ENCODE measurements at regions not wholly inside any gene's neighbourhood (a gene's known extent, or its start where the extent isn't known, plus 50 kb on each side); places are given as distances from the start of the nearest gene placed in this dataset.

- DNase-seq = no peak
- no peak overlapping the region for H2AFZ ChIP-seq (ENCODE audit: low read length)
- H3K27me3 ChIP-seq (ENCODE audit: insufficient read depth, low read length) = no peaks in the 10 kb centered on the region
- H2BK12ac ChIP-seq (ENCODE audit: insufficient read length, low read depth, low read length) = no peak overlapping the region
- no peak overlapping the region for H2BK20ac ChIP-seq (ENCODE audit: low read depth, low read length, poor library complexity, severe bottlenecking)
- no peaks in the 10 kb centered on the region for H3K23me2 ChIP-seq (ENCODE audit: insufficient read length, low read depth, low read length, poor library complexity, severe bottlenecking)
- no peaks in the 10 kb centered on the region for H3K79me1 ChIP-seq (ENCODE audit: insufficient read depth, low read depth, low read length, poor library complexity, severe bottlenecking)
- no peaks in the 10 kb centered on the region for H3K79me2 ChIP-seq (ENCODE audit: insufficient read depth, low read length)
- Mint-ChIP-seq H3K4me3 (no peak overlapping the region), H3K27ac (no peak overlapping the region), H3K27me3 (ENCODE audit: low read depth) (no peaks in the 10 kb centered on the region), H3K4me1 (no peaks in the 10 kb centered on the region), H3K36me3 (ENCODE audit: insufficient read depth in 1 of 3, low read depth in 3 of 3) (no peaks in the 10 kb centered on the region), H3K9me3 (no peaks in the 10 kb centered on the region)
- H3K4ac ChIP-seq (ENCODE audit: low read depth, low read length) = no peak overlapping the region
- no peak overlapping the region for H4K5ac ChIP-seq (ENCODE audit: insufficient read length, low read depth, low read length)
- no peak overlapping the region for H3K27ac ChIP-seq (ENCODE audit: insufficient read length, low read depth, low read length)
- H3K18ac ChIP-seq (ENCODE audit: insufficient read length, low read depth, low read length) = no peak overlapping the region
- no peaks in the 10 kb centered on the region for H3K9me3 ChIP-seq (ENCODE audit: control insufficient read depth, low read depth, low read length)
- H3K14ac ChIP-seq (ENCODE audit: insufficient read depth, low read length) = no peak overlapping the region
- H3T11ph ChIP-seq (ENCODE audit: low read length) = no peak overlapping the region
- H4K20me1 ChIP-seq (ENCODE audit: control insufficient read depth, insufficient read depth, insufficient read length) = no peaks in the 10 kb centered on the region
- no peak overlapping the region for H3K56ac ChIP-seq (ENCODE audit: insufficient read length, low read depth, low read length)
- no peaks in the 10 kb centered on the region for H3K4me1 ChIP-seq (ENCODE audit: insufficient read depth, low read length)
- H2BK15ac ChIP-seq (ENCODE audit: low read depth, low read length) = no peak overlapping the region
- H2BK5ac ChIP-seq (ENCODE audit: insufficient read length, low read length) = no peak overlapping the region
- no peak overlapping the region for H3K23ac ChIP-seq (ENCODE audit: insufficient read length, low read depth, low read length)
- TF ChIP-seq CTCF (conservative IDR thresholded peaks at IDR 0.05) = no peak
- WGBS (ENCODE audit: extremely low coverage, insufficient read length, low lambda C conversion rate) = no CpG with 5 or more reads among the region's 4 CpGs
- H3K4me2 ChIP-seq (ENCODE audit: insufficient read depth, insufficient read length, low read length) = no peak overlapping the region
- no peak overlapping the region for H2BK120ac ChIP-seq (ENCODE audit: low read depth, low read length, poor library complexity, severe bottlenecking)
- H2AK5ac ChIP-seq (ENCODE audit: insufficient read length, low read length) = no peak overlapping the region
- H3K9ac ChIP-seq (ENCODE audit: extremely low read depth, insufficient read length, low read length) = no peak overlapping the region
- no peak overlapping the region for H4K8ac ChIP-seq (replicated peaks; ENCODE audit: insufficient read length, low read depth, low read length)
- no peak overlapping the region for H4K91ac ChIP-seq (ENCODE audit: insufficient read length, low read depth, low read length)
Measured at GRCh38 chr10:107740962-107741690, 576.6 kb upstream of the SORCS1 start.

Data from H9 (cell line).